ENCODE measurements at regions not wholly inside any gene's neighbourhood (a gene's known extent, or its start where the extent isn't known, plus 50 kb on each side); places are given as distances from the start of the nearest gene placed in this dataset.

DNA sequence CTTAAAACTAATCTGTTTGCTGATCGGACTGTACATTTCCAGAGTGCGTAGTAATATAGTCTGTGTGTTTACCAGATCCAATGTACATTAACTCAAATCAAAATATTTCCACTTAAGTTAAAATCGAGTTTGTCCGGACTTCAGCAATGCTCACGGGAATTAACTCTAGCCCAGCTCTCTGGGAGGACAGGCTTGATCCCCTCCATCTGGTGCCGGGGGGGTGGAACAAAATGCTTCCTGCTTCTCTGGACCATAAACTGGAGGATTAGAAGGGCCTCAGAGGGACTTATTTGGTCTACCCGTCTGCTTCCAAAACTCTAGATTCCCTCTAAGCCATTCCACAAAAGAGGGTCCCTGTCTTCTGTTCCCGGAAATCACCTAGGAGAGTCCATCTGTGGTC lies 511.2 kb downstream of the BUD13 start:
- TF ChIP-seq, protein P1, sequence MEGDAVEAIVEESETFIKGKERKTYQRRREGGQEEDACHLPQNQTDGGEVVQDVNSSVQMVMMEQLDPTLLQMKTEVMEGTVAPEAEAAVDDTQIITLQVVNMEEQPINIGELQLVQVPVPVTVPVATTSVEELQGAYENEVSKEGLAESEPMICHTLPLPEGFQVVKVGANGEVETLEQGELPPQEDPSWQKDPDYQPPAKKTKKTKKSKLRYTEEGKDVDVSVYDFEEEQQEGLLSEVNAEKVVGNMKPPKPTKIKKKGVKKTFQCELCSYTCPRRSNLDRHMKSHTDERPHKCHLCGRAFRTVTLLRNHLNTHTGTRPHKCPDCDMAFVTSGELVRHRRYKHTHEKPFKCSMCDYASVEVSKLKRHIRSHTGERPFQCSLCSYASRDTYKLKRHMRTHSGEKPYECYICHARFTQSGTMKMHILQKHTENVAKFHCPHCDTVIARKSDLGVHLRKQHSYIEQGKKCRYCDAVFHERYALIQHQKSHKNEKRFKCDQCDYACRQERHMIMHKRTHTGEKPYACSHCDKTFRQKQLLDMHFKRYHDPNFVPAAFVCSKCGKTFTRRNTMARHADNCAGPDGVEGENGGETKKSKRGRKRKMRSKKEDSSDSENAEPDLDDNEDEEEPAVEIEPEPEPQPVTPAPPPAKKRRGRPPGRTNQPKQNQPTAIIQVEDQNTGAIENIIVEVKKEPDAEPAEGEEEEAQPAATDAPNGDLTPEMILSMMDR (conservative IDR thresholded peaks at IDR 0.05) = no peak
- DNase-seq (ENCODE audit: extremely low spot score, unreplicated experiment) = no peak
- Mint-ChIP-seq H3K9me3 (peaks cover 4% of the 10 kb centered on the region), H3K27ac (no peak overlapping the region), H3K36me3 (no peaks in the 10 kb centered on the region), H3K4me1 (ENCODE audit: unreplicated experiment) (peaks cover 28% of the 10 kb centered on the region), H3K27me3 (peaks cover 51% of the 10 kb centered on the region), H3K4me3 (no peak overlapping the region)

DNA sequence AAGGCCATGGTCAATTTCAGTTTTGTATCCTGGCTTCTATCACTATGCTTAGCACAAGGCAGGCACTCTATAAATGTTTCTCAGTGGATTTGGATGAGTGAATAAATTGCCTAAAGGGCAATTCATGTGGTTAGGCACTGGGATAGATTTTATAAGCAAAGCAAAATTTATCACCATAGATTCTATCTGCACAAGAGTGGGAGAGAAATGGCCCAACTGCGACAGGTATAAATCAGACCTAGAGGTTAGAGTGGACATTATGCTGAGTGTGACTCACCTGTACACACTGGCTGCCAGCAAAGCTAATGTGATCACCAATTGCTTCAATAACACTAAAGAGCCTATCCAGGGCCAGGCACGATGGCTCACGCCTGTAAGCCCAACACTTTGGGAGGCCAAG lies 514.0 kb downstream of the BUD13 start:
- TF ChIP-seq, protein P1 (conservative IDR thresholded peaks at IDR 0.05) = no peak
- H3K4me3 Mint-ChIP-seq = no peak overlapping the region
- no peak overlapping the region for H3K27ac Mint-ChIP-seq
- DNase-seq (ENCODE audit: extremely low spot score, unreplicated experiment) = no peak
- H3K4me1 Mint-ChIP-seq (ENCODE audit: unreplicated experiment) = peaks cover 34% of the 10 kb centered on the region
- H3K9me3 Mint-ChIP-seq = peaks cover 4% of the 10 kb centered on the region
- H3K27me3 Mint-ChIP-seq = peaks cover 37% of the 10 kb centered on the region
- H3K36me3 Mint-ChIP-seq = no peaks in the 10 kb centered on the region

DNA sequence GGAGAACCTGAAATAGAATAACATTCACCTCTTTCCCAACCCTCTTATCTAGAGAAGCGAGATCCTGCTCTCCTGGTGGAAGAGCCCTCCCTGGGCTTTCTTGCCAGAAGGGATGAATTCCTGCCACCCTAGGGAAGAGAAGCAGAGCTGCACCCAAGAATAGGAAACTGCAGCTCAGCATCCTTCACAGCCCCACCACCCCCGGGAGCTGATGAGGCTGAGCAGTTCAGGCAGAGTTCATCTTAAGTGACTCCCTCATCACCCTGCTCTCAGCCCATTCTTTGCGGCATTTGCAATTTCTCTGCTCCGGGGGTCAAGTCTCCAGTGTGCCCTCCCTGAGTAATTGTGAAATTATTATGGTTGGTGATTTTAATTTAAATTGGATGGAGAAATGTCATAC lies 514.9 kb downstream of the BUD13 start:
- Mint-ChIP-seq H3K27me3 (peaks cover 29% of the 10 kb centered on the region), H3K4me3 (no peak overlapping the region), H3K27ac (no peak overlapping the region), H3K4me1 (ENCODE audit: unreplicated experiment) (peaks cover 29% of the 10 kb centered on the region), H3K36me3 (no peaks in the 10 kb centered on the region), H3K9me3 (peaks cover 4% of the 10 kb centered on the region)
- DNase-seq (ENCODE audit: extremely low spot score, unreplicated experiment) = no peak
- TF ChIP-seq, protein P1 (conservative IDR thresholded peaks at IDR 0.05) = no peak

DNA sequence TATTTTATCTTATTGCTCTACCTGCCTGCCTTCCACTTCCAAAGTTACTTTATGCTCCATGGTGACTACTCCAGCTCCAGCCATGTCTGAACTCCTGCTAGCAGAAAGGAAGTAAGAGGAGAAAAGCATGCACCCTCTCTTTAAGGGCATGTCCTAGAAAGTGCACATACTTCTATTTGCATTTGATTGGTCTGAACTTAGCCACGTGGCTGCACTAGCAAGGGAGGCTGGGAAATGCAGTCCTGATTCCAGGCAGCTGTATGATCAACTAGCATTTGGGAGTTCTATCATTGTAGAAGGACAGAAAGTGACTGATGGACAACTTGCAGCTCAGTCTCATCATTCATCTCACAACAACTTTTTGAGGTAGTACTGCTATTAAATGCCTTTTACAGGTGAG lies 515.7 kb downstream of the BUD13 start:
- H3K4me3 Mint-ChIP-seq = no peak overlapping the region
- no peak overlapping the region for H3K27ac Mint-ChIP-seq
- H3K36me3 Mint-ChIP-seq = no peaks in the 10 kb centered on the region
- H3K9me3 Mint-ChIP-seq = peaks cover 4% of the 10 kb centered on the region
- TF ChIP-seq, protein P1 (conservative IDR thresholded peaks at IDR 0.05) = no peak
- DNase-seq (ENCODE audit: extremely low spot score, unreplicated experiment) = no peak
- H3K27me3 Mint-ChIP-seq = peaks cover 31% of the 10 kb centered on the region
- H3K4me1 Mint-ChIP-seq (ENCODE audit: unreplicated experiment) = peaks cover 27% of the 10 kb centered on the region

DNA sequence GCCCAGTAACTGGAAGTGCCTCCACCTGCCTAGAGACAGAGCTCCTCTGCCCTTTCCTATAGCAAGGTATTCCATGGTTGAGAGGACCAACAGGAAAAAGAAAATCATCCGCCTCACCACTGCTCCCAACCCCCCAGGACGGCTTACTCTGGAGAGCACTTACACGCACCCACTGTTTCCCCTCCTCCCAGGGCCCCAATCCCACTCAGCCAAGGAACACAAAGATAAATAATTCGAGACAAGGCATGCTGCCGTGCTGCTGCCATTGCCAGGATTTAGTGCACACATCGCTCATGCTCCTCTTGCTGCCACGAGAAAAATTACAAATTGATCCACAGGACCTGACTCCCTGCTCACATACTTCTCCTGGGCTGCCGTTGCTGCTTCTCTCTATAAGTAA lies 516.6 kb downstream of the BUD13 start:
- no peak for DNase-seq (ENCODE audit: extremely low spot score, unreplicated experiment)
- H3K9me3 Mint-ChIP-seq = peaks cover 4% of the 10 kb centered on the region
- H3K4me1 Mint-ChIP-seq (ENCODE audit: unreplicated experiment) = peaks cover 20% of the 10 kb centered on the region
- TF ChIP-seq, protein P1 (conservative IDR thresholded peaks at IDR 0.05) = no peak
- no peak overlapping the region for H3K4me3 Mint-ChIP-seq
- H3K27ac Mint-ChIP-seq = peak overlapping the region; percentile 24
- peaks cover 22% of the 10 kb centered on the region for H3K27me3 Mint-ChIP-seq
- no peaks in the 10 kb centered on the region for H3K36me3 Mint-ChIP-seq

Data from type B pancreatic cell (in vitro differentiated cells).